Chondrocyte (in vitro differentiated cells): ENCODE measurements at regions not wholly inside any gene's neighbourhood (a gene's known extent, or its start where the extent isn't known, plus 50 kb on each side); places are given as distances from the start of the nearest gene placed in this dataset.
A peak's percentile ranks its signal among the peaks of the same experiment; 100 is the strongest.

Experiments
- DNase-seq: peaks from one replicate; pipeline ENCODE4 v3.0.0; 2021; ENCODE audit warnings: mixed read lengths, low spot score
- H3K27ac Mint-ChIP-seq: one replicate; pipeline ENCODE4 v1.8.0; 2021; ENCODE audit warnings: mild to moderate bottlenecking, moderate library complexity, mixed read lengths; ENCODE audit not compliant: unreplicated experiment
- H3K27me3 Mint-ChIP-seq: 2 replicates; pipeline ENCODE4 v1.8.0; 2021; ENCODE audit warnings: low read depth, mixed read lengths
- H3K36me3 Mint-ChIP-seq: 2 replicates; pipeline ENCODE4 v1.8.0; 2021; ENCODE audit warnings: low read depth, mixed read lengths
- H3K4me1 Mint-ChIP-seq: 2 replicates; pipeline ENCODE4 v1.8.0; 2021; ENCODE audit warnings: low read depth, mild to moderate bottlenecking, mixed read lengths
- H3K4me3 Mint-ChIP-seq: one replicate; pipeline ENCODE4 v1.8.0; 2021; ENCODE audit warnings: mild to moderate bottlenecking, moderate library complexity, mixed read lengths; ENCODE audit not compliant: unreplicated experiment
- H3K9me3 Mint-ChIP-seq: 2 replicates; pipeline ENCODE4 v1.8.0; 2021; ENCODE audit warnings: low read depth, mixed read lengths
- TF ChIP-seq, protein P1 (sequence below): fragments of 200-600 bp; sonication (generic); IDR thresholded peaks from 2 replicates; pipeline ENCODE4 v1.5.0; 2021; ENCODE audit warnings: antibody characterized with exemption, mild to moderate bottlenecking, moderate library complexity

DNA sequence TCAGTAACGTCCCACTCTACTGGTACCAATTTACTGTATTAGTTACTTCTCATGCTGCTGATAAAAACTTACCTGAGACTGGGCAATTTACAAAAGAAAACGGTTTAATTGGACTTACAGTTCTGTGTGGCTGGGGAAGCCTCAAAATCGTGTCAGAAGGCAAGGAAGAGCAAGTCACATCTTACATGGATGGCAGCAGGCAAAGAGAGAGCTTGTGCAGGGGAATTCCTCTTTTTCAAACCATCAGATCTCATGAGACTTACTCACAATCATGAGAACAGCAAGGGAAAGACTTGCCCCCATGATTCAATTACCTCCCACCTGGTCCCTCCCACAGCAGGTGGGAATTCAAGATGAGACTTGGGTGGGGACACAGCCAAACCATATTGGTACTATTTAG is 908.2 kb upstream of the NR2F2 start:
- Mint-ChIP-seq H3K4me1 (peaks cover 11% of the 10 kb centered on the region), H3K4me3 (no peak overlapping the region), H3K36me3 (peaks cover 2% of the 10 kb centered on the region), H3K9me3 (peaks cover 9% of the 10 kb centered on the region), H3K27me3 (no peaks in the 10 kb centered on the region), H3K27ac (no peak overlapping the region)
- TF ChIP-seq, protein P1, sequence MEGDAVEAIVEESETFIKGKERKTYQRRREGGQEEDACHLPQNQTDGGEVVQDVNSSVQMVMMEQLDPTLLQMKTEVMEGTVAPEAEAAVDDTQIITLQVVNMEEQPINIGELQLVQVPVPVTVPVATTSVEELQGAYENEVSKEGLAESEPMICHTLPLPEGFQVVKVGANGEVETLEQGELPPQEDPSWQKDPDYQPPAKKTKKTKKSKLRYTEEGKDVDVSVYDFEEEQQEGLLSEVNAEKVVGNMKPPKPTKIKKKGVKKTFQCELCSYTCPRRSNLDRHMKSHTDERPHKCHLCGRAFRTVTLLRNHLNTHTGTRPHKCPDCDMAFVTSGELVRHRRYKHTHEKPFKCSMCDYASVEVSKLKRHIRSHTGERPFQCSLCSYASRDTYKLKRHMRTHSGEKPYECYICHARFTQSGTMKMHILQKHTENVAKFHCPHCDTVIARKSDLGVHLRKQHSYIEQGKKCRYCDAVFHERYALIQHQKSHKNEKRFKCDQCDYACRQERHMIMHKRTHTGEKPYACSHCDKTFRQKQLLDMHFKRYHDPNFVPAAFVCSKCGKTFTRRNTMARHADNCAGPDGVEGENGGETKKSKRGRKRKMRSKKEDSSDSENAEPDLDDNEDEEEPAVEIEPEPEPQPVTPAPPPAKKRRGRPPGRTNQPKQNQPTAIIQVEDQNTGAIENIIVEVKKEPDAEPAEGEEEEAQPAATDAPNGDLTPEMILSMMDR, result no peak
- DNase-seq, result no peak

DNA sequence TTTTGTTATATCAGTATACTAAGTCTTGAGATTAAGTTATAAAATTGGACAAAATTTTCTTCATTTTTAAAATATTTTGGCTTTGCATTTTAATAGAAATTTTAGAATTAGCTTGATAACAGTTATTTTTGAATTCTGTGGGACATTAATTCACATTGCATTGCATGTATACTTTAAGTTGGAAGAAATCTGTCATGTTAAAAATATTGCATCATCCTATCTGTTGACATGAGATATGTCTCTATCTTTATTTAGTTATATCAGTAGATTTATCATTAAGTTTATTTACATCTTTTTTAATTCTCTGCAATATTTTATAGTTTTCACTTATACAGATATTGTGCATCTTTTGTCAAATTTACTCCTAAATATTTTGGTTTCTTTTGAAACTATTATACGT is 904.6 kb upstream of the NR2F2 start:
- peaks cover 2% of the 10 kb centered on the region for H3K36me3 Mint-ChIP-seq
- H3K9me3 Mint-ChIP-seq, result peaks cover 7% of the 10 kb centered on the region
- H3K4me3 Mint-ChIP-seq, result no peak overlapping the region
- H3K27ac Mint-ChIP-seq, result no peak overlapping the region
- peaks cover 16% of the 10 kb centered on the region for H3K4me1 Mint-ChIP-seq
- H3K27me3 Mint-ChIP-seq, result no peaks in the 10 kb centered on the region
- TF ChIP-seq, protein P1, result no peak
- DNase-seq, result no peak

DNA sequence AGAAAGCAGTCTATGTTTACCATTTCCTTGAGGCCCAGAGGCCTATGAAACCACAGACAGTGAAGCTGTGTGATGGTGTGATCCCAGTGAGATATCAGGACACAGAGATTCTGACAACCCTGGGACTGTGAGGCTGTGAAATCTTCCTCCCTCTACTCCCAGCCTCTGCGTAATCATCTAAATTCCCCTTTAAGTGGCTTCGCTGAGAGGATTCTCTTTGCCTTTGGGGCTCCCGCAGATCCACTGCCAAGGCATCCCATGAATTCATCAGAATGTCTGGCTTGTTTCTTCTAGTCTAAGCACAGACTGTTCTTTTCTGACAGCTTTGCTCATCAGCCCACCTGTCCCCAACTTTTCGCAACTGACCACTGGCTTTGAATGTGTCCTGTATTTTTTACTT is 901.2 kb upstream of the NR2F2 start:
- Mint-ChIP-seq H3K27ac (peak overlapping the region; percentile 74), H3K4me1 (peaks cover 32% of the 10 kb centered on the region)

DNA sequence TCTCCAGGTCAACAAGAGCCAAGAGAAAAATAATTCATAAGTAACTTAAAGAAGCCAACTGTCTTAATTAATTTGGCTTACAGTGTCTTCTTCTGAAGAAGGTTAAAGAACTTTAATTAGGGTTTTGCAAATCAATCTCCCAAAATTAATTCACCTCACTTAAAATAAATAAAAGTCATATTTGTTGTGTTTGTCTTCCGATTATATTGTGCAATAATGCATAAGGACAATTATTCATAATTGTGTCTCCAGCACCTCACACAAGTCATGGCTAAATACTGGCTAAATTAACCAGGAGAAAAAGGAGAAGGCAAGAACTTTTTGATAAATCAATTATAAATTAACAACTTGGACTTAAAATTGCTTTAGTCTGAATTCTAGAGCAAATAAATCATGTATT is 899.0 kb upstream of the NR2F2 start:
- Mint-ChIP-seq H3K36me3 (no peaks in the 10 kb centered on the region), H3K4me1 (peaks cover 32% of the 10 kb centered on the region), H3K27me3 (no peaks in the 10 kb centered on the region), H3K27ac (no peak overlapping the region), H3K9me3 (peaks cover 4% of the 10 kb centered on the region), H3K4me3 (no peak overlapping the region)
- no peak for DNase-seq
- TF ChIP-seq, protein P1, result no peak

More for the DNA sequence above, 901.2 kb upstream of the NR2F2 start:
- no peak for DNase-seq
- TF ChIP-seq, protein P1, result no peak
- Mint-ChIP-seq H3K9me3 (peaks cover 4% of the 10 kb centered on the region), H3K36me3 (no peaks in the 10 kb centered on the region), H3K27me3 (no peaks in the 10 kb centered on the region), H3K4me3 (no peak overlapping the region)

DNA sequence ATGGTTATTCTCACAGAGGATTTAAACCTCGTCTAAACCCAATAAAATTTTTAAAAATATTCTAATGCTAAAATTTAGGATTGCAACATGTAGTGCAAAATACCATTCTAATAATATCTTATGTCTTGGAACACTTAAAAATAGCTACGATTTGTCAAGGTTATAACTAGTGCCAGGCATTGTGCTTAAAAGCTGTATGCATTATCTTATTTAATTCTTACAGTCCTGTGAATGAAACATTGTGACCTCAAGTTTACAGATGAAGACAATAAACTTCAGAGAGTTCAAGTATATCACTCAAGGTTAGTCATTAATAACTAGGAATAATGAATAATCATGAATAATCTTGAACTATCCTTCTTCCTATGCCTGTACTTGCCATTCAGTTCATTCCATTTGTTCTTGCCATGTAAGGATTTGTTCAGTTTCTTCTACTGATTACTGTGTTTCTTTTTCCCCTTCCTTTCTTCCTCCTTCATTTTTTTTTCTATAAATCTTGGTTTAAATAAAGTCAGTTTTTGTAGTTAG is 897.6 kb upstream of the NR2F2 start:
- no peak for DNase-seq
- TF ChIP-seq, protein P1, result no peak
- Mint-ChIP-seq H3K27me3 (no peaks in the 10 kb centered on the region), H3K4me3 (no peak overlapping the region), H3K27ac (peak overlapping the region; percentile 10), H3K9me3 (no peaks in the 10 kb centered on the region), H3K4me1 (peaks cover 32% of the 10 kb centered on the region), H3K36me3 (peaks cover 2% of the 10 kb centered on the region)
